ENCODE measurements at regions not wholly inside any gene's neighbourhood (a gene's known extent, or its start where the extent isn't known, plus 50 kb on each side); places are given as distances from the start of the nearest gene placed in this dataset.

- TF ChIP-seq CTCF (conservative IDR thresholded peaks at IDR 0.05; ENCODE audit: low read depth, low read length) = no peak
- H3K36me3 ChIP-seq (ENCODE audit: insufficient read depth) = no peaks in the 10 kb centered on the region
- H2AFZ ChIP-seq (ENCODE audit: low read depth) = no peak overlapping the region
- peaks cover 4% of the 10 kb centered on the region for H3K4me1 ChIP-seq (ENCODE audit: low read depth, poor library complexity, severe bottlenecking)
- H3K9ac ChIP-seq = no peak overlapping the region
- no peak overlapping the region for H3K4me3 ChIP-seq (IDR thresholded peaks at IDR 0.05; ENCODE audit: insufficient read depth, low read depth, low read length)
- no peaks in the 10 kb centered on the region for H3K79me2 ChIP-seq (ENCODE audit: insufficient read depth, low read depth)
- no peaks in the 10 kb centered on the region for H4K20me1 ChIP-seq (ENCODE audit: insufficient read depth)
- no peak overlapping the region for H3K4me2 ChIP-seq
- H3K27me3 ChIP-seq (ENCODE audit: insufficient read depth, low read depth) = no peaks in the 10 kb centered on the region
- H3K27ac ChIP-seq = no peak overlapping the region
Measured at GRCh38 chr2:104452558-104452957, 401.4 kb upstream of the POU3F3 start.

- H2AFZ ChIP-seq (ENCODE audit: low read depth) = no peak overlapping the region
- H3K9ac ChIP-seq = no peak overlapping the region
- no peak for TF ChIP-seq CTCF (conservative IDR thresholded peaks at IDR 0.05; ENCODE audit: low read depth, low read length)
- no peaks in the 10 kb centered on the region for H3K27me3 ChIP-seq (ENCODE audit: insufficient read depth, low read depth)
- no peaks in the 10 kb centered on the region for H3K79me2 ChIP-seq (ENCODE audit: insufficient read depth, low read depth)
- no peaks in the 10 kb centered on the region for H3K36me3 ChIP-seq (ENCODE audit: insufficient read depth)
- no peaks in the 10 kb centered on the region for H4K20me1 ChIP-seq (ENCODE audit: insufficient read depth)
- no peak overlapping the region for H3K4me3 ChIP-seq (IDR thresholded peaks at IDR 0.05; ENCODE audit: insufficient read depth, low read depth, low read length)
- H3K4me2 ChIP-seq = no peak overlapping the region
- H3K4me1 ChIP-seq (ENCODE audit: low read depth, poor library complexity, severe bottlenecking) = no peaks in the 10 kb centered on the region
- no peak overlapping the region for H3K27ac ChIP-seq
Measured at GRCh38 chr2:104462731-104463130, 391.2 kb upstream of the POU3F3 start.

GRCh38 chr2:104465981-104466380 lies 387.9 kb upstream of the POU3F3 start:
- no peaks in the 10 kb centered on the region for H4K20me1 ChIP-seq (ENCODE audit: insufficient read depth)
- no peak overlapping the region for H3K4me2 ChIP-seq
- no peak for TF ChIP-seq CTCF (conservative IDR thresholded peaks at IDR 0.05; ENCODE audit: low read depth, low read length)
- no peak overlapping the region for H3K4me3 ChIP-seq (IDR thresholded peaks at IDR 0.05; ENCODE audit: insufficient read depth, low read depth, low read length)
- H3K36me3 ChIP-seq (ENCODE audit: insufficient read depth) = no peaks in the 10 kb centered on the region
- H3K4me1 ChIP-seq (ENCODE audit: low read depth, poor library complexity, severe bottlenecking) = no peaks in the 10 kb centered on the region
- H3K27me3 ChIP-seq (ENCODE audit: insufficient read depth, low read depth) = no peaks in the 10 kb centered on the region
- no peak overlapping the region for H2AFZ ChIP-seq (ENCODE audit: low read depth)
- H3K27ac ChIP-seq = no peak overlapping the region
- H3K9ac ChIP-seq = no peak overlapping the region
- no peaks in the 10 kb centered on the region for H3K79me2 ChIP-seq (ENCODE audit: insufficient read depth, low read depth)

GRCh38 chr2:104468846-104469245 lies 385.1 kb upstream of the POU3F3 start:
- Histone ChIP-seq H4K20me1 (ENCODE audit: insufficient read depth) (no peaks in the 10 kb centered on the region), H3K79me2 (ENCODE audit: insufficient read depth, low read depth) (no peaks in the 10 kb centered on the region), H3K27me3 (ENCODE audit: insufficient read depth, low read depth) (no peaks in the 10 kb centered on the region), H3K4me1 (ENCODE audit: low read depth, poor library complexity, severe bottlenecking) (no peaks in the 10 kb centered on the region), H3K4me3 (IDR thresholded peaks at IDR 0.05; ENCODE audit: insufficient read depth, low read depth, low read length) (no peak overlapping the region), H2AFZ (ENCODE audit: low read depth) (no peak overlapping the region), H3K27ac (no peak overlapping the region), H3K36me3 (ENCODE audit: insufficient read depth) (no peaks in the 10 kb centered on the region), H3K9ac (no peak overlapping the region), H3K4me2 (no peak overlapping the region)
- no peak for TF ChIP-seq CTCF (conservative IDR thresholded peaks at IDR 0.05; ENCODE audit: low read depth, low read length)

GRCh38 chr2:104472076-104472475 lies 381.8 kb upstream of the POU3F3 start:
- H4K20me1 ChIP-seq (ENCODE audit: insufficient read depth) = no peaks in the 10 kb centered on the region
- H3K36me3 ChIP-seq (ENCODE audit: insufficient read depth) = no peaks in the 10 kb centered on the region
- H3K27me3 ChIP-seq (ENCODE audit: insufficient read depth, low read depth) = no peaks in the 10 kb centered on the region
- H3K4me2 ChIP-seq = no peak overlapping the region
- no peak for TF ChIP-seq CTCF (conservative IDR thresholded peaks at IDR 0.05; ENCODE audit: low read depth, low read length)
- no peak overlapping the region for H3K27ac ChIP-seq
- no peak overlapping the region for H3K4me3 ChIP-seq (IDR thresholded peaks at IDR 0.05; ENCODE audit: insufficient read depth, low read depth, low read length)
- H3K79me2 ChIP-seq (ENCODE audit: insufficient read depth, low read depth) = no peaks in the 10 kb centered on the region
- H3K9ac ChIP-seq = no peak overlapping the region
- H2AFZ ChIP-seq (ENCODE audit: low read depth) = no peak overlapping the region
- H3K4me1 ChIP-seq (ENCODE audit: low read depth, poor library complexity, severe bottlenecking) = no peaks in the 10 kb centered on the region
